ENCODE measurements at regions not wholly inside any gene's neighbourhood (a gene's known extent, or its start where the extent isn't known, plus 50 kb on each side); places are given as distances from the start of the nearest gene placed in this dataset.

GRCh38 chr14:44010071-44010470 lies 497.0 kb downstream of the FSCB start:
- DNase-seq (ENCODE audit: low spot score), result no peak

GRCh38 chr14:44009642-44010041 lies 497.4 kb downstream of the FSCB start:
- no peak for DNase-seq (ENCODE audit: low spot score)

- no peak for DNase-seq (ENCODE audit: low spot score)
Measured at GRCh38 chr14:43988989-43989388, 518.1 kb downstream of the FSCB start.

GRCh38 chr14:43983721-43984120 lies 523.4 kb downstream of the FSCB start:
- no peak for DNase-seq (ENCODE audit: low spot score)

- DNase-seq (ENCODE audit: low spot score), result no peak
Measured at GRCh38 chr14:43981135-43981768, 525.8 kb downstream of the FSCB start.

GRCh38 chr14:43956741-43957140 lies 550.3 kb downstream of the FSCB start:
- DNase-seq (ENCODE audit: low spot score), result no peak

- no peak for DNase-seq (ENCODE audit: low spot score)
Measured at GRCh38 chr14:43949400-43949799, 557.7 kb downstream of the FSCB start.

GRCh38 chr14:43939836-43940235 lies 567.2 kb downstream of the FSCB start:
- DNase-seq (ENCODE audit: low spot score), result no peak

- DNase-seq (ENCODE audit: low spot score), result no peak
Measured at GRCh38 chr14:43938588-43939281, 568.3 kb downstream of the FSCB start.

- DNase-seq (ENCODE audit: low spot score), result no peak
Measured at GRCh38 chr14:43937001-43937400, 570.1 kb downstream of the FSCB start.

GRCh38 chr14:43934102-43934501 lies 573.0 kb downstream of the FSCB start:
- DNase-seq (ENCODE audit: low spot score), result no peak

- DNase-seq (ENCODE audit: low spot score), result no peak
Measured at GRCh38 chr14:43914041-43914693, 592.9 kb downstream of the FSCB start.

GRCh38 chr14:43903209-43903608 lies 603.9 kb downstream of the FSCB start:
- no peak for DNase-seq (ENCODE audit: low spot score)

- no peak for DNase-seq (ENCODE audit: low spot score)
Measured at GRCh38 chr14:43901911-43902673, 605.0 kb downstream of the FSCB start.

GRCh38 chr14:43900173-43900655 lies 606.9 kb downstream of the FSCB start:
- no peak for DNase-seq (ENCODE audit: low spot score)

- no peak for DNase-seq (ENCODE audit: low spot score)
Measured at GRCh38 chr14:43898687-43899086, 608.4 kb downstream of the FSCB start.

GRCh38 chr14:43896044-43896443 lies 611.0 kb downstream of the FSCB start:
- DNase-seq (ENCODE audit: low spot score), result no peak

GRCh38 chr14:43894534-43894933 lies 612.5 kb downstream of the FSCB start:
- DNase-seq (ENCODE audit: low spot score), result no peak

GRCh38 chr14:43887523-43887922 lies 619.6 kb downstream of the FSCB start:
- no peak for DNase-seq (ENCODE audit: low spot score)

GRCh38 chr14:43877351-43877960 lies 629.6 kb downstream of the FSCB start:
- DNase-seq (ENCODE audit: low spot score), result no peak

GRCh38 chr14:43872752-43873655 lies 634.1 kb downstream of the FSCB start:
- no peak for DNase-seq (ENCODE audit: low spot score)
